ACHN (cell line): ENCODE measurements at regions not wholly inside any gene's neighbourhood (a gene's known extent, or its start where the extent isn't known, plus 50 kb on each side); places are given as distances from the start of the nearest gene placed in this dataset.

Experiments used
- DNase-seq: peaks from one replicate; pipeline ENCODE4 v3.0.0-alpha.2; 2015
- in situ Hi-C: cut with HindIII; loops from 2 replicates; pipeline ENCODE4 v1.10.0; 2017; ENCODE audit warnings: low sequenced_read_pairs, low pct_ligation_motif_present, low pct_unique_long_range_greater_than_20kb

DNA sequence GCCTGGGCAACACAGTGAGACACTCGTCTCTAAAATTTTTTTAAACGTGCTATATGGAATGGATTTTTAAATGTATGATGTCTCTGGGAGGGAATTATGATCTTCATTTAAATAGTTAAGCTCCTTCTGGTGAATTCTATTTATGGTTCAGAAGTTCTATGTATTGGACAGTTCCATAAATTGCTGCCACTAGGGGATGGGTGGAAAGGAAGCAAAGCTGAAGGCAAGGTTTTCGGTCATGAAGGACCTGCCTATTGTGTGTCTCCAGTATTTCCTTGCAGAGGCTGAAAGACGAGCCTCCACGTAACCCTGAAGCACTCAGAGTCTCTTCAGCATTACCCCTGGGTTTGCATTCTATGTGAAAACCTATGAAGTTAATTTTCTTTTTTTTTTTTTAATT lies 451.5 kb upstream of the FAT1 start:
- DNase-seq: no peak
- in situ Hi-C loops: no loop called here

DNA sequence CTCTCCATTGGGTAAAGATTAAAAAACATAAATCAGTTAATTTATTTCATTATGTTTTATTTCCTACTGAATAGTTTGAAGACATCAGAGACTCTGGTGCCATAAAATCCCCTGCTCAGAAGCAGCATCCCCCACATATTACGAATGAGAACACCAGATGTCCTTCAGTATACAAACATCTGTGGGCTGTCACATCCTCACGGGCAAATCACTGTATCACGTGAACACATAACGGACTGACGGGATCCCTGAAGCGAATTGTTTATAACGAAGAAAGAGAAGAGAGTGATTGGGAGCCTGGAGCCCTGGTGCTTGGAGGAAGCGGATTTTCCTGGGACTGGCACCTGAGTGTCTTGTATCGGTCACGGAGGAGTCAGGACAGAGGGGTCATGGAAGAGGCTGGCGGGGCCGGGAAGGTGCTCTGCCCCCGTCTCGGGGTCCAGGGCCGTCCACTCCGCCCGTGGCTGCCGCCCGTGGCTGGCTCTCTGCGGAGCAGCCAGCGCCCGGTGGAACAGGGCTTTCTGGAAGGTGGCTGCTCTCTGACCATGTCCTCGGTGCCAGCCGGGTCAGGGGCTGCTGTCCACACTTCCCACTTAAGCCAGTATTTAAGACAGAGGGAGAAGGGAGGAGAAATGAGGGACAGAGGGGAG lies 452.7 kb upstream of the FAT1 start:
- peak; percentile 1 for DNase-seq
- in situ Hi-C loops: no loop called here

DNA sequence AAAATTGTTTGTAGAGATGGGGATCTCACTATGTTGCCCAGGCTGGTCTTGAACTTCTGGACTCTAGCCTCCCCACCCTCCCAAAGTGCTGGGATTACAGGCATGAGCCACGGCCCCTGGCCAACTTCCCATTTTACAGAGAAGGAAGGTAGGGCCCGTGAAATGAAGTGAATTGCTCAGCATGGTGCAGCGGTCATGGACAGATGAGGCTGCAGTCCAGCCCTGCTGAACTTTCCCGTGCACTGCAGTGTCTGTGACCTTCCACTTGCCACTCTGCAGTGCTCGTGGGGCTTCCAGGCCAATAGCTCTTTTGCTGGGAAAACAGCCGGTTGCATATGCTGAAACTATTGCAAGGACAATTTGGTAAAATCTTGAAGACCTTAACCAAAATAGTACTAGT lies 454.4 kb upstream of the FAT1 start:
- DNase-seq: no peak
- in situ Hi-C loops: no loop called here

GRCh38 chr4:187178587-187178986 lies 454.9 kb upstream of the FAT1 start:
- DNase-seq: no peak
- in situ Hi-C loops: no loop called here

GRCh38 chr4:187179086-187180058 lies 455.7 kb upstream of the FAT1 start:
- DNase-seq: no peak
- in situ Hi-C loops: no loop called here

DNA sequence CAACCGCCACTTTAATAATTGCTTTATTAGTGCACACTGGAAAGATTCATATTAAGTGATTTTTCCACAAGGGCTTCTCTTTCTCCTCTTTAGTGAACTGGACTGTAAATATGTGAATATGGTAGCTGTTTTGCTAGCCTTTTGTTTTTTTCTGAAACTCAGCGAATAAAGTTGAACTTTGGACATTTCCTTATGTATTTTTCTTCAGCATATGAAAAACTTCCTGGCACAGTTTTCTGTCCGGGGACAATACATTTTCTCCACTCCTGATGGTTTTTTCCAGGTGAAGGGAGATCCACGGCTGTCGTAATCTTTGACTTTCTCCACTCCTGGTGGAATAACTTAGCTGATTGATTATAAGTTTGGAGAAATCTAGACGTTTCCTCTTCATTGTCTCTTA lies 457.4 kb upstream of the FAT1 start:
- in situ Hi-C loops: no loop called here
- no peak for DNase-seq

DNA sequence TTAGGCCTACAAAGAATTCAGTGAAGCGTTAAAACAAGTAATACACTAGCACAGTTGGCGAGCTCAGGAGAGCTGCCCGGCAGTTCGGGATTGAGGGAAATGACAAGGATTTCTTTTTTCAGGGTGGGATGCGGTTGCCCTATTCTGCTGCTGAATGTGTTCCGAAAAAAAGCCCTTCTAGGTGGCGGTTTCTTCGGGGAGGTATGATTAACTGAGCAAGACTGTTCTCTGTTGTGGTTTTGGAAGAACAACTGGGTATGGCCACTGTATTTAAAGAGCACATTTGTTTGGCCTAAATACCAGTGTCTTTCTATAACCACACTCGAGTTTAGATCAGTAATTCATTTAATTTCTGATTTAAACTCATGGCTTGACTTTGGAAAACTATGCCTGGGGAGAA lies 459.7 kb upstream of the FAT1 start:
- in situ Hi-C loops: no loop called here
- DNase-seq: no peak

DNA sequence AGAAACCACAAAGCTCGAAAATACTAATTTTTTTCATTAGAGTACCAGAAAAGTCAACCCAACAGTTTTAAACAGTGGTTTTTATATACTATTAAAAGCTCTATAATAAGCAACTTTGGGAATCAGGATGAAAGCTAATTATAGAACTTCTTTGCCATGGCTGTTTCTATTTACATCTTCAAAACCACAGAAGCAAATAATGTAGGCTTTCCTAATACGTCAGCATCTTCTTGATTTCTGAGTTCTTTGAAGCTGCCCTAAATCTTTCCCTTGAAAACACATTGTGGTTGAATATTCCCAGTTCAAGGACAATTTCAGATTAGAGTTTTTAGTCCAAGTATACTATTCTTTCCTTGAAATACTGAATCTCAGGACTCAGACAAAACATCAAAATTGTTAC lies 460.2 kb upstream of the FAT1 start:
- in situ Hi-C loops: no loop called here
- no peak for DNase-seq

GRCh38 chr4:187184508-187184907 lies 460.9 kb upstream of the FAT1 start:
- DNase-seq: no peak
- in situ Hi-C loops: no loop called here

DNA sequence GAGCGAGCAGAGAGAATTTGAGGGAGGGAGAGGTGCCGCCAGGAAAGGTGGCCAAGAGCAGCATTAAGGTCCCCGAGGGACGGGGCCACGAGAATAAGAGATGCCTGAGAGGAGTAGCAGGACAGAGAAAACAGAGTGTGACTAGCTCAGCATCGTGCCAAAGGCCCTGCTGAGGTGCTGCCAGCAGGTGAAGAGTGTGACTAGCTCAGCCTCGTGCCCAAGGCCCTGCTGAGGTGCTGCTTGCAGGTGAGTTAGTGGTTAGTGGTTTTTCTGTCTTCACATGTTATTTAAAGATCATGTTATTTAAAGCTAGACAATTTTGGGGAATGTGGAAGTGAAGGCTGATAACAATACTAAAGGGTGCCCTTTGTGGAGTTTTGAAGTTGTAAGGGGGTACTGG lies 464.5 kb upstream of the FAT1 start:
- DNase-seq: no peak
- in situ Hi-C loops: no loop called here

GRCh38 chr4:187188741-187189140 lies 465.1 kb upstream of the FAT1 start:
- in situ Hi-C loops: no loop called here
- no peak for DNase-seq

GRCh38 chr4:187190390-187190789 lies 466.7 kb upstream of the FAT1 start:
- no peak for DNase-seq
- in situ Hi-C loops: no loop called here

DNA sequence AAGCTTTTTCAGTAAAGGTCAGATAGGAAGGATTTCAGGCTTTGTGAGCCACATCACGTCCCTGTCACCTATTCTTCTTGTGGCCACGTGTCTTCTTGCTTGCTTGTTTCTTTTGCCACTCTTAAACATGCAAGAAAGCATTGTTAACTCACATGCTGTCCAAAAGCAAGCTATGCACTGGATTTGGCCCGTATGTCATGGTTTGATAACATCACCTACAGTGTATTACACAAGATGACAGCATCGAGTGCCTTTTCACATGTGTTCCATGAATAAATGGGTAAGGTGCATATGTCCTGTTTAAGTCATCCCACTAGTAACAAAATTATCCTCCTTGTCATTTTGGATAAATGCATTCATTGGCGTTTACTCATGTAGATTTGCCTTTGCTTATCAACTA lies 468.0 kb upstream of the FAT1 start:
- in situ Hi-C loops: no loop called here
- no peak for DNase-seq

GRCh38 chr4:187192266-187192665 lies 468.6 kb upstream of the FAT1 start:
- DNase-seq: no peak
- in situ Hi-C loops: no loop called here

DNA sequence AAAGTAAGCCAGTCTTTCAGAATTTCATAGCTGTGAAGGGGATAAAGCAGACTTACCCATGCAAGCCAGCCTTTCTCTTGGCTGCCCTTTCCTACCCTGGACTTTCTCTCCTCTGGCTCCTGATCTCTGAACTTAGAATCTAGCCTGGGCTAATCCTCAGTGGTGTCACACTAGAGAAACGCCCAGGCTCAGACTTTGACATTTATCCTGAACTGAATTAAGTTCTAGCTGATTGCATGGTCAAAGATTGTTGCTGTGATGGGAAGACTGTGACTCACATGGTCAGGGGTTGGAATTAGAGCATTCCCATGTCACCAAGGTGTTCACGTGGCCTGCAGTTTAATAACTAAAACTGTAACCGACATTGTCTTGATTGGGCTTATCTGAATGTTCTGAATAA lies 469.5 kb upstream of the FAT1 start:
- in situ Hi-C loops: no loop called here
- DNase-seq: no peak

DNA sequence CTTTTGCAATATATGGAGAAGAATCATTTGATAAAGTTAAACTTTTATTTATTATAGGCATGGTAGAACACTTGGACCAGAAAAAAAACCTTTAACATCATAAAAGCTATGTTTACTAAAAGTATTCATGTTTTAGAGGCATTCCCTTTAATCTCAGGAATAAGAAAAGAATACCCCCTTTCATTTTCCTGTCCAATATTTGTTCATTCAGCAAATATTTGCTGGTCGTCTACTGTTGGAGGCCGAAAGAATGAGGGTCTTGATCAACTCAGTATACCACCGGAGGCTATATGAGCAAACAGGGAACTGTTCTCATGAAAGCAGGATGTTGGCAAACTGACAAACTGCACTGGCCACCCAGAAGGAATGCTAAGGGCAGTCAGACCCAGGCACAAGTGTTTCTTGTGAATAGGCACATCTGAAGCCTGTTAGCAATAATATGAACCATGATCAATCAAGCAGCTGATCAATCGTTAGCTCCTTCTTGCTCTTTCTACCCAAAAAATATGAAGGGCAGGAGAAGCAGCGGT lies 480.8 kb upstream of the FAT1 start:
- DNase-seq: no peak
- in situ Hi-C loops: no loop called here

GRCh38 chr4:187207931-187208330 lies 484.3 kb upstream of the FAT1 start:
- DNase-seq: no peak
- in situ Hi-C loops: no loop called here

DNA sequence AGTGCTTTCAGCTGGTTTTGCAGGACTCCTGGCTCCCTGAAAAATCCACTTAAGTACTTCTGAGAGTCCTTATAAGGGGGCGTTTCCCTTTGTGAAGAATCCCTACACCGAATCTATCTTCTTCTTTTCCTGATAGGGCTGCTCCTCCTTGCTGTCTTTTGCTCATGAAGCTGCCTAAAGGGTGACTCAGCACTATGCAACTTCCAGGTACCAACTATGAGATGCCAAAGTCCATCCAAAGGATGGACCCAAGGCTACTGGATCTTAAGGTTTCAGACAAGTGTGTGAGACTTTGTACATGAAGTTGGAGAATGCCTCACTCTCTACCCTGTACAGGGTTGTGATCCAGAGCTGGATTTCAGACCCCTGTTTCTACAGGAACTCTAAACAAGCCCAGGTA lies 485.0 kb upstream of the FAT1 start:
- in situ Hi-C loops: no loop called here
- DNase-seq: no peak

DNA sequence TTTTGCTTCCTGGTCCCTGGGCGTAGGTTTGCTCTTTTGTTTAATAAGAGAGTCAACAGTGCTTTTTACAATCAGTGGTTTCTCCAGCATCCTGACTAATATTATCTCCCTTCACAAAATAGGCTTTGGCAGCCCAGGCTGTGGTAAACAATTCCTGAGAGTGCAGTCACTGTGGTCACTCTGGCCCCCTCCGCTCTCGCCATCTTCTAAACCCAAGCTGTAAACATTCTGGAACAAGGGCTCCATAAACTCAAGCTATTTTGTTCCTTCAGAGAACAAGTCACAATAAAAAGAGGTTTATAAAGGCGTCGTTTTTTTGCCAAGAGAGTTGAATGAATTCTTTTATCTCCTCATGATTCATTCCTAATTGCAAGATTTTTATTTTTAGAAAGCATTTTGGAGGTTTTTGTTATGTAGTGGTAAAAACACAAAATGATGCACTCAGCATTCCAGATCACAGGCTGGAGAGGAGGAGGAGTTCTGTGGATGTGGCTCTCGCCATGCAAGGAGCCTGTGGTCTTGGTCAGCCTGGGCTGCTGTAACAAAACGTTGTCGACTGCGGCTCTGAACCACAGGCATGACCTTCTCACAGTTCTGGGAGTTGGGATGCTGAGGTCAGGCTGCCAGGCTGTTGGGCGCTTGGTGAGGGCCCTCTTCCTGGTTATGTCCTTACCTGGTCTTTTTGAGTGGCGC lies 486.4 kb upstream of the FAT1 start:
- no peak for DNase-seq
- in situ Hi-C loops: no loop called here
